ENCODE measurements at regions not wholly inside any gene's neighbourhood (a gene's known extent, or its start where the extent isn't known, plus 50 kb on each side); places are given as distances from the start of the nearest gene placed in this dataset.

DNA sequence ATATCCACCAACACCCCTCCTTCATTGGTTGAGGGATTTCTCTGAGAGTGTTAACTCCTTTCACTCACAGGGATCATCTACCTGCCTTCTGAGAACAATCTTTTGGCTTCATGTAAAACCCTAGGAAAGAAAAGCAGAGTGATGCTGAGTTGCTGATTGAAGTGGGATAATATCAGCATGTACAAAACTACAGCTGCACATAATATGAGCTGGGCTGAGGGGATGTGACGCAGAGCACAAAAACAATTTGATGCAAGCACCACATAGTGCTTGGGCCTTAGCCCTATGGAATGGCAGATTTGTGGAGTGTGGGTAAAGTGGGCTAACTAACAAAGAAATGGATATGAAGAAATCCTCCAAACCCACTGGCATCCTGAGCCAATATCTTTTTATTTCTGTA, 267.6 kb upstream of the KCNH8 start:
- no peak for TF ChIP-seq CTCF (IDR thresholded peaks at IDR 0.05; ENCODE audit: borderline replicate concordance, insufficient read depth, low read depth, low read length)
- no peak overlapping the region for H3K4me3 ChIP-seq (ENCODE audit: low read depth, low read length)

GRCh38 chr3:18872466-18872865, 275.8 kb upstream of the KCNH8 start:
- no peak overlapping the region for H3K4me3 ChIP-seq (ENCODE audit: low read depth, low read length)
- peak; percentile 24; the same call in 1 of the 2 replicates for TF ChIP-seq CTCF (IDR thresholded peaks at IDR 0.05; ENCODE audit: borderline replicate concordance, insufficient read depth, low read depth, low read length)

DNA sequence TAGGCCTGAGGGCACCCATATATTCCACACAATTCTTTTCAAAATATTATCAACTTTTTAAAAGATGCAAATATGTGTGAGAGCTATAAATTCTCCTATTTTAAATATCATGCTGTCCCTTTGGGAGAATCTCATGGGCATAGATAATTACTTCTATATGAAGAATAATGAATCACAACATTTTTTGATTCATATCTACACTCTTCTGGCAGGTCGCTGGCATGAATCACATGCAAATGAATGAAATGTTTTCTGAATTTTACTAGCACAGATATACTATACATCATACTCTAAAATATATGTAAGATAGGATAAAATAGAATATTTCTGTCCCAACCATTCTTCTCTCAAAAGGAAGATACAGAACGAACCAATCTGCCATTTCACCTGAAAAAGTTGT, 277.7 kb upstream of the KCNH8 start:
- TF ChIP-seq CTCF (IDR thresholded peaks at IDR 0.05; ENCODE audit: borderline replicate concordance, insufficient read depth, low read depth, low read length): no peak
- no peak overlapping the region for H3K4me3 ChIP-seq (ENCODE audit: low read depth, low read length)

DNA sequence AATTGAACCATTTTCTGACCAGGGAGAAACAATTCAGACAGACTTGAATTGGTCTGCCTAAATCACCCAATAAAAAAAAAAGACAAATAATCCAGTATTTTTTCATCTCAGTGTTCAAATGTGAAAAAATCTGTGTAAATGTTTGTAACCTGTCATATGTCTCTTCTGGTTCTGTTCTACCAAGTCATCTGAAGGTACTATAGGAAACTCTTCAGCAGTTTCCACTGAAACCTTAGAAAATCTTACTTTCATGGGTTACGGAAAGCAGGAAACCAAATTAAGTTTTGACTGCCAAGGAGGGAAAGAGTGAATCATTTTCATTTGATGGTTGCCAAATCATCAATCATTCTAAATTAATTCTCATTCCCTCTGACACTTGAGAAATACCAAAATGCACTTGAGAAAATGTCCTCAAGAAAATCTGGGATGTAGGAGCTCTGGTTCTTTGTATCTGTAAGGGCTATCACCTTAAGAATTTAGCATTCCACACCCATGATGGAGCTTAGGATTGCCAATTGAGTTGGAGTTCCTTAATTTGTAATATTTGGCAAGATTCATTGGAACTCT, 278.2 kb upstream of the KCNH8 start:
- no peak for TF ChIP-seq CTCF (IDR thresholded peaks at IDR 0.05; ENCODE audit: borderline replicate concordance, insufficient read depth, low read depth, low read length)
- no peak overlapping the region for H3K4me3 ChIP-seq (ENCODE audit: low read depth, low read length)

GRCh38 chr3:18868911-18869689, 279.2 kb upstream of the KCNH8 start:
- no peak for TF ChIP-seq CTCF (IDR thresholded peaks at IDR 0.05; ENCODE audit: borderline replicate concordance, insufficient read depth, low read depth, low read length)
- H3K4me3 ChIP-seq (ENCODE audit: low read depth, low read length): no peak overlapping the region

GRCh38 chr3:18866899-18867298, 281.4 kb upstream of the KCNH8 start:
- TF ChIP-seq CTCF (IDR thresholded peaks at IDR 0.05; ENCODE audit: borderline replicate concordance, insufficient read depth, low read depth, low read length): no peak

More at GRCh38 chr3:18866899-18867298, 281.4 kb upstream of the KCNH8 start:
- no peak overlapping the region for H3K4me3 ChIP-seq (ENCODE audit: low read depth, low read length)
